Keratinocyte (primary cell): ENCODE measurements at regions not wholly inside any gene's neighbourhood (a gene's known extent, or its start where the extent isn't known, plus 50 kb on each side); places are given as distances from the start of the nearest gene placed in this dataset.

ENCODE experiments used
- DNase-seq: peaks from one replicate; pipeline ENCODE4 v3.0.0-alpha.2; 2011; ENCODE audit warnings: low read depth, missing footprints, low spot score
- FAIRE-seq: peaks from 2 replicates; lab custom pipeline; 2011; peaks lifted over from hg19 to GRCh38; lab: Jason Lieb, UNC
- H2AFZ ChIP-seq: 2 replicates; pipeline ENCODE4 v1.6.0; 2012; ENCODE audit warnings: low read length, control low read depth, inconsistent platforms; ENCODE audit not compliant: control insufficient read depth
- H3K27ac ChIP-seq: 2 replicates; pipeline ENCODE4 v1.5.1; 2011; ENCODE audit warnings: low read length; ENCODE audit not compliant: control insufficient read depth, insufficient read depth
- H3K27me3 ChIP-seq: 3 replicates; pipeline ENCODE4 v1.6.0; 2011; ENCODE audit warnings: low read length; ENCODE audit not compliant: control insufficient read depth, insufficient read depth; ENCODE audit errors: extremely low read depth
- H3K36me3 ChIP-seq, 2 experiments: 2 replicates in 1 of 2; 3 replicates in 1 of 2; pipeline ENCODE4 v1.5.1; 2011; ENCODE audit warnings: low read length in 2 of 2, mild to moderate bottlenecking in 1 of 2; ENCODE audit not compliant: control insufficient read depth in 2 of 2, insufficient read depth in 2 of 2; ENCODE audit errors: extremely low read depth in 1 of 2
- H3K4me1 ChIP-seq: 3 replicates; pipeline ENCODE4 v1.5.1; 2011; ENCODE audit warnings: low read length; ENCODE audit not compliant: control insufficient read depth, insufficient read depth; ENCODE audit errors: extremely low read depth
- H3K4me2 ChIP-seq: 3 replicates; pipeline ENCODE4 v1.6.0; 2011; ENCODE audit warnings: low read depth, low read length; ENCODE audit not compliant: control insufficient read depth, insufficient read depth; ENCODE audit errors: extremely low read depth
- H3K4me3 ChIP-seq, 3 experiments: fragments of 200-600 bp in 1 of 3; sonication (generic) in 1 of 3; 2 replicates in 2 of 3; 3 replicates in 1 of 3; pipeline ENCODE4 v1.5.1; 2011 to 2016; ENCODE audit warnings: low read length in 3 of 3, mild to moderate bottlenecking in 3 of 3, control low read depth in 2 of 3, inconsistent platforms in 1 of 3, low read depth in 1 of 3, mixed read lengths in 1 of 3, mixed run types in 1 of 3, moderate library complexity in 1 of 3; ENCODE audit not compliant: control insufficient read depth in 2 of 3, insufficient read depth in 2 of 3; ENCODE audit errors: extremely low read depth in 1 of 3
- H3K79me2 ChIP-seq: 2 replicates; pipeline ENCODE4 v1.6.0; 2012; ENCODE audit warnings: low read length; ENCODE audit not compliant: control insufficient read depth, insufficient read depth
- H3K9ac ChIP-seq: 3 replicates; pipeline ENCODE4 v1.6.0; 2011; ENCODE audit warnings: low read length; ENCODE audit not compliant: control insufficient read depth, insufficient read depth; ENCODE audit errors: extremely low read depth
- H3K9me1 ChIP-seq: 3 replicates; pipeline ENCODE4 v1.6.0; 2011; ENCODE audit warnings: low read length; ENCODE audit not compliant: control insufficient read depth, insufficient read depth; ENCODE audit errors: extremely low read depth
- H3K9me3 ChIP-seq: 2 replicates; pipeline ENCODE4 v1.5.1; 2012; ENCODE audit warnings: low read depth, low read length; ENCODE audit not compliant: control insufficient read depth
- H4K20me1 ChIP-seq: 3 replicates; pipeline ENCODE4 v1.6.0; 2011; ENCODE audit warnings: low read length; ENCODE audit not compliant: control insufficient read depth, insufficient read depth; ENCODE audit errors: extremely low read depth
- CTCF ChIP-seq, 3 experiments: IDR thresholded peaks in 1 of 3; conservative IDR thresholded peaks in 1 of 3; optimal IDR thresholded peaks in 1 of 3; 2 replicates in 2 of 3; 3 replicates in 1 of 3; pipeline versions ENCODE3 to v1.5.1; 2011; ENCODE audit warnings: low read length in 3 of 3, mild to moderate bottlenecking in 3 of 3, moderate library complexity in 2 of 3, control low read depth in 1 of 3, inconsistent platforms in 1 of 3; ENCODE audit not compliant: insufficient read depth in 2 of 3; ENCODE audit errors: extremely low read depth in 1 of 3
- EZH2 ChIP-seq: IDR thresholded peaks from one replicate; pipeline ENCODE4 v1.6.1; 2012; ENCODE audit warnings: inconsistent platforms, mild to moderate bottlenecking, low read length, moderate library complexity
- dilution Hi-C: fragments of 300-500 bp; cut with MboI; formaldehyde crosslinking; loops from one replicate; pipeline ENCODE4 v1.7.0; 2020; ENCODE audit warnings: low sequenced_read_pairs; ENCODE audit not compliant: extremely low pct_ligation_motif_present

GRCh38 chr6:74623027-74623426 lies 582.8 kb downstream of the COL12A1 start:
- H4K20me1 ChIP-seq, result no peaks in the 10 kb centered on the region
- H2AFZ ChIP-seq, result no peak overlapping the region
- no peaks in the 10 kb centered on the region for H3K27me3 ChIP-seq
- TF ChIP-seq CTCF (optimal IDR thresholded peaks at IDR 0.05 in 1 of 3, IDR thresholded peaks at IDR 0.05 in 1 of 3, conservative IDR thresholded peaks at IDR 0.05 in 1 of 3; ENCODE audit: extremely low read depth in 1 of 3, insufficient read depth in 2 of 3, low read length in 3 of 3) (no peak), EZH2 (no peak)
- H3K27ac ChIP-seq, result no peak overlapping the region
- no peak overlapping the region for H3K9ac ChIP-seq
- DNase-seq (no peak), FAIRE-seq (no peak)
- no peaks in the 10 kb centered on the region for H3K9me3 ChIP-seq
- no peaks in the 10 kb centered on the region for H3K36me3 ChIP-seq
- H3K79me2 ChIP-seq, result no peaks in the 10 kb centered on the region
- H3K4me3 ChIP-seq, result no peak overlapping the region
- H3K9me1 ChIP-seq, result no peaks in the 10 kb centered on the region
- no peak overlapping the region for H3K4me2 ChIP-seq
- H3K4me1 ChIP-seq, result no peaks in the 10 kb centered on the region
- dilution Hi-C loops, result no loop called here

GRCh38 chr6:74611220-74611619 lies 594.6 kb downstream of the COL12A1 start:
- no peak overlapping the region for H2AFZ ChIP-seq
- TF ChIP-seq EZH2, result no peak
- TF ChIP-seq CTCF (optimal IDR thresholded peaks at IDR 0.05 in 1 of 3, IDR thresholded peaks at IDR 0.05 in 1 of 3, conservative IDR thresholded peaks at IDR 0.05 in 1 of 3; ENCODE audit: extremely low read depth in 1 of 3, insufficient read depth in 2 of 3, low read length in 3 of 3), result no peak
- no peaks in the 10 kb centered on the region for H3K9me1 ChIP-seq
- H3K4me3 ChIP-seq, result no peak overlapping the region
- peaks cover 7% of the 10 kb centered on the region for H3K4me1 ChIP-seq
- no peaks in the 10 kb centered on the region for H3K79me2 ChIP-seq
- no peak overlapping the region for H3K27ac ChIP-seq
- H3K27me3 ChIP-seq, result no peaks in the 10 kb centered on the region
- no peak for DNase-seq
- no peaks in the 10 kb centered on the region for H4K20me1 ChIP-seq
- no peaks in the 10 kb centered on the region for H3K9me3 ChIP-seq
- dilution Hi-C loops, result no loop called here
- no peak for FAIRE-seq
- no peak overlapping the region for H3K4me2 ChIP-seq
- H3K9ac ChIP-seq, result no peak overlapping the region
- H3K36me3 ChIP-seq, result no peaks in the 10 kb centered on the region
